Astrocyte (in vitro differentiated cells and primary cell): ENCODE measurements at regions not wholly inside any gene's neighbourhood (a gene's known extent, or its start where the extent isn't known, plus 50 kb on each side); places are given as distances from the start of the nearest gene placed in this dataset.
A peak's percentile ranks its signal among the peaks of the same experiment; 100 is the strongest.

Experiments
- DNase-seq: peaks from one replicate; pipeline ENCODE4 v3.0.0-alpha.2; 2010; ENCODE audit warnings: low read depth
- FAIRE-seq: peaks from 2 replicates; lab custom pipeline; 2011; peaks lifted over from hg19 to GRCh38; lab: Jason Lieb, UNC
- H2AFZ ChIP-seq: 2 replicates; pipeline ENCODE4 v1.6.0; 2012; ENCODE audit warnings: low read depth, low read length, inconsistent platforms
- H3K27ac ChIP-seq: 2 replicates; pipeline ENCODE4 v1.5.1; 2011; ENCODE audit warnings: low read depth, low read length, inconsistent platforms
- H3K27me3 ChIP-seq: 2 replicates; pipeline ENCODE4 v1.6.0; 2011; ENCODE audit warnings: low read length, inconsistent platforms; ENCODE audit not compliant: insufficient read depth
- H3K36me3 ChIP-seq: 2 replicates; pipeline ENCODE4 v1.5.1; 2011; ENCODE audit warnings: low read length, inconsistent platforms; ENCODE audit not compliant: insufficient read depth
- H3K4me1 ChIP-seq: 2 replicates; pipeline ENCODE4 v1.5.1; 2011; ENCODE audit warnings: low read length, inconsistent platforms; ENCODE audit not compliant: insufficient read depth
- H3K4me2 ChIP-seq: 2 replicates; pipeline ENCODE4 v1.6.0; 2012; ENCODE audit warnings: low read length, inconsistent platforms
- H3K4me3 ChIP-seq: 2 replicates; pipeline ENCODE4 v1.5.1; 2011; ENCODE audit warnings: low read depth, mild to moderate bottlenecking, low read length, inconsistent platforms; ENCODE audit not compliant: insufficient read depth
- H3K79me2 ChIP-seq: 2 replicates; pipeline ENCODE4 v1.6.0; 2012; ENCODE audit warnings: mild to moderate bottlenecking, low read length, inconsistent platforms; ENCODE audit not compliant: insufficient read depth
- H3K9ac ChIP-seq: 2 replicates; pipeline ENCODE4 v1.6.0; 2012; ENCODE audit warnings: mild to moderate bottlenecking, low read length, inconsistent platforms
- H3K9me3 ChIP-seq: 2 replicates; pipeline ENCODE4 v1.5.1; 2012; ENCODE audit warnings: low read depth, mild to moderate bottlenecking, low read length, inconsistent platforms; ENCODE audit not compliant: insufficient read depth
- H4K20me1 ChIP-seq: 2 replicates; pipeline ENCODE4 v1.6.0; 2012; ENCODE audit warnings: low read length, inconsistent platforms; ENCODE audit not compliant: insufficient read depth
- H3K27ac Mint-ChIP-seq: one replicate; pipeline ENCODE4 v1.8.0; 2021; ENCODE audit warnings: mild to moderate bottlenecking, mixed read lengths; ENCODE audit not compliant: unreplicated experiment
- H3K27me3 Mint-ChIP-seq: one replicate; pipeline ENCODE4 v1.8.0; 2021; ENCODE audit warnings: low read depth, mixed read lengths; ENCODE audit not compliant: unreplicated experiment
- H3K36me3 Mint-ChIP-seq: one replicate; pipeline ENCODE4 v1.8.0; 2021; ENCODE audit warnings: low read depth, mixed read lengths; ENCODE audit not compliant: unreplicated experiment
- H3K4me1 Mint-ChIP-seq: one replicate; pipeline ENCODE4 v1.8.0; 2021; ENCODE audit warnings: low read depth, mixed read lengths; ENCODE audit not compliant: unreplicated experiment
- H3K4me3 Mint-ChIP-seq: one replicate; pipeline ENCODE4 v1.8.0; 2021; ENCODE audit warnings: mild to moderate bottlenecking, moderate library complexity, mixed read lengths; ENCODE audit not compliant: unreplicated experiment
- H3K9me3 Mint-ChIP-seq: one replicate; pipeline ENCODE4 v1.8.0; 2021; ENCODE audit warnings: mild to moderate bottlenecking, mixed read lengths; ENCODE audit not compliant: unreplicated experiment
- EZH2 ChIP-seq: IDR thresholded peaks from 2 replicates; pipeline ENCODE4 v1.6.1; 2012; ENCODE audit warnings: mild to moderate bottlenecking, low read length, inconsistent platforms; ENCODE audit not compliant: insufficient read depth
- TF ChIP-seq, protein P1 (sequence below): IDR thresholded peaks from 2 replicates; pipeline ENCODE4 v1.5.1; 2011; ENCODE audit warnings: low read depth, mild to moderate bottlenecking, inconsistent platforms, low read length, moderate library complexity; ENCODE audit not compliant: insufficient read depth

DNA sequence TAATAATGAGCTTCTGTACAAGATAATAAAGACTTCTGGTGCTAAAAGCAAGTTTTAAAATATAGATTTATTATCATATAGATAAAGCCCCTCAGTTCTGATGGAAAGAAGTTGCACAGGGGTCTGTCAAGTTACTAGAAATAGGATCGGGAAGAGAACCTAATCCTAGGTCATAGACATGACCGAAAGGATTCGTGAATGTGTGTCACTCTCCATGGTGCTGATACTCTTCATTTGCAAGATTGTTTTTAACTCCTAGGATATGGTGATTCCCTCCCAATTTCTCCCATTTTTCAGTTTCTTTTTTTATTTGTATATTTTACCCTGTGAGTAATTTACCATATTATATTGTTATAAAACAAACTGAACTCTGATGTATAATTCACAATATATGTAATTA is 58.9 kb upstream of the CTNNA2 start:
- no peaks in the 10 kb centered on the region for H3K27me3 Mint-ChIP-seq
- Histone ChIP-seq H3K4me3 (no peak overlapping the region), H3K4me1 (no peaks in the 10 kb centered on the region), H4K20me1 (no peaks in the 10 kb centered on the region), H3K9me3 (no peaks in the 10 kb centered on the region), H3K27ac (no peak overlapping the region), H3K4me2 (no peak overlapping the region), H2AFZ (no peak overlapping the region), H3K27me3 (no peaks in the 10 kb centered on the region), H3K79me2 (no peaks in the 10 kb centered on the region), H3K9ac (no peak overlapping the region), H3K36me3 (no peaks in the 10 kb centered on the region)
- H3K9me3 Mint-ChIP-seq: no peaks in the 10 kb centered on the region
- FAIRE-seq (no peak), DNase-seq (peak; percentile 1)
- no peak overlapping the region for H3K4me3 Mint-ChIP-seq
- TF ChIP-seq, protein P1, sequence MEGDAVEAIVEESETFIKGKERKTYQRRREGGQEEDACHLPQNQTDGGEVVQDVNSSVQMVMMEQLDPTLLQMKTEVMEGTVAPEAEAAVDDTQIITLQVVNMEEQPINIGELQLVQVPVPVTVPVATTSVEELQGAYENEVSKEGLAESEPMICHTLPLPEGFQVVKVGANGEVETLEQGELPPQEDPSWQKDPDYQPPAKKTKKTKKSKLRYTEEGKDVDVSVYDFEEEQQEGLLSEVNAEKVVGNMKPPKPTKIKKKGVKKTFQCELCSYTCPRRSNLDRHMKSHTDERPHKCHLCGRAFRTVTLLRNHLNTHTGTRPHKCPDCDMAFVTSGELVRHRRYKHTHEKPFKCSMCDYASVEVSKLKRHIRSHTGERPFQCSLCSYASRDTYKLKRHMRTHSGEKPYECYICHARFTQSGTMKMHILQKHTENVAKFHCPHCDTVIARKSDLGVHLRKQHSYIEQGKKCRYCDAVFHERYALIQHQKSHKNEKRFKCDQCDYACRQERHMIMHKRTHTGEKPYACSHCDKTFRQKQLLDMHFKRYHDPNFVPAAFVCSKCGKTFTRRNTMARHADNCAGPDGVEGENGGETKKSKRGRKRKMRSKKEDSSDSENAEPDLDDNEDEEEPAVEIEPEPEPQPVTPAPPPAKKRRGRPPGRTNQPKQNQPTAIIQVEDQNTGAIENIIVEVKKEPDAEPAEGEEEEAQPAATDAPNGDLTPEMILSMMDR: no peak
- no peak overlapping the region for H3K27ac Mint-ChIP-seq
- no peaks in the 10 kb centered on the region for H3K4me1 Mint-ChIP-seq
- H3K36me3 Mint-ChIP-seq: no peaks in the 10 kb centered on the region

GRCh38 chr2:79452651-79453050 is 60.2 kb upstream of the CTNNA2 start:
- no peak overlapping the region for H3K4me2 ChIP-seq
- no peak overlapping the region for H3K27ac ChIP-seq
- H3K27me3 Mint-ChIP-seq: no peaks in the 10 kb centered on the region
- DNase-seq: no peak
- H2AFZ ChIP-seq: no peak overlapping the region
- H3K4me1 ChIP-seq: no peaks in the 10 kb centered on the region
- H3K9me3 ChIP-seq: no peaks in the 10 kb centered on the region
- H3K9ac ChIP-seq: no peak overlapping the region
- H3K9me3 Mint-ChIP-seq: no peaks in the 10 kb centered on the region
- H3K36me3 ChIP-seq: no peaks in the 10 kb centered on the region
- H3K79me2 ChIP-seq: no peaks in the 10 kb centered on the region
- no peaks in the 10 kb centered on the region for H3K27me3 ChIP-seq
- H3K4me1 Mint-ChIP-seq: no peaks in the 10 kb centered on the region
- no peaks in the 10 kb centered on the region for H3K36me3 Mint-ChIP-seq
- H4K20me1 ChIP-seq: no peaks in the 10 kb centered on the region
- no peak overlapping the region for H3K4me3 Mint-ChIP-seq
- TF ChIP-seq, protein P1: no peak
- TF ChIP-seq EZH2: no peak
- no peak for FAIRE-seq
- no peak overlapping the region for H3K4me3 ChIP-seq
- H3K27ac Mint-ChIP-seq: no peak overlapping the region

GRCh38 chr2:79447463-79447862 is 65.4 kb upstream of the CTNNA2 start:
- FAIRE-seq: no peak
- H3K4me2 ChIP-seq: no peak overlapping the region
- TF ChIP-seq, protein P1: no peak
- no peak for TF ChIP-seq EZH2

More at GRCh38 chr2:79447463-79447862, 65.4 kb upstream of the CTNNA2 start:
- H2AFZ ChIP-seq: no peak overlapping the region
- no peaks in the 10 kb centered on the region for H4K20me1 ChIP-seq
- no peak overlapping the region for H3K27ac ChIP-seq
- no peak overlapping the region for H3K4me3 ChIP-seq
- Mint-ChIP-seq H3K4me3 (no peak overlapping the region), H3K9me3 (peaks cover 2% of the 10 kb centered on the region), H3K27me3 (no peaks in the 10 kb centered on the region), H3K36me3 (no peaks in the 10 kb centered on the region), H3K4me1 (no peaks in the 10 kb centered on the region), H3K27ac (no peak overlapping the region)
- no peaks in the 10 kb centered on the region for H3K9me3 ChIP-seq
- no peak overlapping the region for H3K9ac ChIP-seq
- DNase-seq: no peak
- H3K27me3 ChIP-seq: no peaks in the 10 kb centered on the region
- H3K79me2 ChIP-seq: no peaks in the 10 kb centered on the region
- H3K4me1 ChIP-seq: no peaks in the 10 kb centered on the region
- H3K36me3 ChIP-seq: no peaks in the 10 kb centered on the region
